ENCODE measurements at regions not wholly inside any gene's neighbourhood (a gene's known extent, or its start where the extent isn't known, plus 50 kb on each side); places are given as distances from the start of the nearest gene placed in this dataset.

GRCh38 chr9:111744363-111744762 lies 50.4 kb downstream of the SHOC1 start:
- Histone ChIP-seq H3K9me3 (ENCODE audit: low read length) (no peaks in the 10 kb centered on the region), H3K27me3 (ENCODE audit: insufficient read depth, low read length) (no peaks in the 10 kb centered on the region), H3K36me3 (ENCODE audit: insufficient read depth, low read length) (no peaks in the 10 kb centered on the region), H3K27ac (ENCODE audit: low read depth, low read length, poor library complexity, severe bottlenecking) (no peak overlapping the region), H3K9ac (ENCODE audit: low read length) (no peak overlapping the region), H3K4me2 (ENCODE audit: low read length) (no peak overlapping the region), H3K79me2 (ENCODE audit: insufficient read depth, low read length) (no peaks in the 10 kb centered on the region), H3K9me2 (ENCODE audit: low read depth, low read length) (no peaks in the 10 kb centered on the region), H3K4me3 (ENCODE audit: low read depth, low read length, poor library complexity, severe bottlenecking) (no peak overlapping the region), H4K20me1 (ENCODE audit: insufficient read depth, low read length) (no peaks in the 10 kb centered on the region), H2AFZ (ENCODE audit: low read length) (no peak overlapping the region), H3F3A (ENCODE audit: insufficient read depth, low read length) (no peaks in the 10 kb centered on the region), H3K4me1 (ENCODE audit: insufficient read depth, low read length, severe bottlenecking) (no peaks in the 10 kb centered on the region)
- TF ChIP-seq EZH2 (IDR thresholded peaks at IDR 0.05; ENCODE audit: borderline replicate concordance, low read length) = no peak
- TF ChIP-seq CTCF (IDR thresholded peaks at IDR 0.05; ENCODE audit: low read length) = no peak

GRCh38 chr9:111743275-111743674 lies 51.5 kb downstream of the SHOC1 start:
- Histone ChIP-seq H3K79me2 (ENCODE audit: insufficient read depth, low read length) (no peaks in the 10 kb centered on the region), H3K4me1 (ENCODE audit: insufficient read depth, low read length, severe bottlenecking) (no peaks in the 10 kb centered on the region), H4K20me1 (ENCODE audit: insufficient read depth, low read length) (no peaks in the 10 kb centered on the region), H3K9me2 (ENCODE audit: low read depth, low read length) (no peaks in the 10 kb centered on the region), H3K4me2 (ENCODE audit: low read length) (no peak overlapping the region), H3K4me3 (ENCODE audit: low read depth, low read length, poor library complexity, severe bottlenecking) (no peak overlapping the region), H3K9ac (ENCODE audit: low read length) (no peak overlapping the region), H3F3A (ENCODE audit: insufficient read depth, low read length) (no peaks in the 10 kb centered on the region), H3K27ac (ENCODE audit: low read depth, low read length, poor library complexity, severe bottlenecking) (no peak overlapping the region), H2AFZ (ENCODE audit: low read length) (no peak overlapping the region), H3K9me3 (ENCODE audit: low read length) (no peaks in the 10 kb centered on the region), H3K27me3 (ENCODE audit: insufficient read depth, low read length) (no peaks in the 10 kb centered on the region), H3K36me3 (ENCODE audit: insufficient read depth, low read length) (no peaks in the 10 kb centered on the region)
- TF ChIP-seq EZH2 (IDR thresholded peaks at IDR 0.05; ENCODE audit: borderline replicate concordance, low read length) (no peak), CTCF (IDR thresholded peaks at IDR 0.05; ENCODE audit: low read length) (no peak)

- no peaks in the 10 kb centered on the region for H3K79me2 ChIP-seq (ENCODE audit: insufficient read depth, low read length)
- no peak overlapping the region for H3K27ac ChIP-seq (ENCODE audit: low read depth, low read length, poor library complexity, severe bottlenecking)
- no peaks in the 10 kb centered on the region for H3K9me2 ChIP-seq (ENCODE audit: low read depth, low read length)
- H3K4me3 ChIP-seq (ENCODE audit: low read depth, low read length, poor library complexity, severe bottlenecking) = no peak overlapping the region
- no peaks in the 10 kb centered on the region for H3K9me3 ChIP-seq (ENCODE audit: low read length)
- H3F3A ChIP-seq (ENCODE audit: insufficient read depth, low read length) = no peaks in the 10 kb centered on the region
- no peaks in the 10 kb centered on the region for H3K36me3 ChIP-seq (ENCODE audit: insufficient read depth, low read length)
- H3K4me2 ChIP-seq (ENCODE audit: low read length) = no peak overlapping the region
- no peaks in the 10 kb centered on the region for H4K20me1 ChIP-seq (ENCODE audit: insufficient read depth, low read length)
- H3K27me3 ChIP-seq (ENCODE audit: insufficient read depth, low read length) = no peaks in the 10 kb centered on the region
- TF ChIP-seq CTCF (IDR thresholded peaks at IDR 0.05; ENCODE audit: low read length) = no peak
- TF ChIP-seq EZH2 (IDR thresholded peaks at IDR 0.05; ENCODE audit: borderline replicate concordance, low read length) = no peak
- H2AFZ ChIP-seq (ENCODE audit: low read length) = no peak overlapping the region
- no peak overlapping the region for H3K9ac ChIP-seq (ENCODE audit: low read length)
- H3K4me1 ChIP-seq (ENCODE audit: insufficient read depth, low read length, severe bottlenecking) = no peaks in the 10 kb centered on the region
These were observed 54.0 kb downstream of the SHOC1 start for GRCh38 chr9:111740739-111741138.

All from OCI-LY1 (cell line).